K562 (cell line): ENCODE measurements at regions not wholly inside any gene's neighbourhood (a gene's known extent, or its start where the extent isn't known, plus 50 kb on each side); places are given as distances from the start of the nearest gene placed in this dataset.

Experiments
- ATAC-seq: fragments of 200-7000 bp; cut with Tn5 transposase; 3 replicates; pipeline ENCODE4 v1.9.1; 2020; ENCODE audit warnings: moderate library complexity
- BruUV-seq: library from RNA; stranded (reverse); fragments of 400-500 nt; replicated peaks from 2 replicates; lab custom pipeline; 2021; lab: Mats Ljungman, UMichigan
- CTCF ChIA-PET: fragments of 300-600 bp; formaldehyde crosslinking; extraction: SDS; loops from one replicate; lab custom pipeline; 2021; ENCODE audit warnings: low intra/inter-chr PET ratio; lab: Yijun Ruan, JAX
- POLR2A ChIA-PET: fragments of 300-600, 350-650 bp; sonication (Branson Sonifier 250); formaldehyde crosslinking; extraction: SDS; loops from one replicate; lab custom pipeline; 2021; ENCODE audit warnings: antibody characterized with exemption, inconsistent platforms; lab: Yijun Ruan, JAX
- DNase-seq, 4 experiments: peaks; one replicate each; pipeline versions ENCODE4 v3.0.0 to v3.0.0-alpha.2; 2011 to 2018; ENCODE audit warnings: low spot score in 3 of 4, mixed read lengths in 3 of 4; ENCODE audit errors: extremely low read depth in 1 of 4
- FAIRE-seq: peaks from 2 replicates; lab custom pipeline; 2011; peaks lifted over from hg19 to GRCh38; lab: Jason Lieb, UNC
- H2AFZ ChIP-seq: 2 replicates; pipeline ENCODE4 v1.6.0; 2011; ENCODE audit warnings: low read depth, low read length, control low read depth, inconsistent platforms
- H3K27ac ChIP-seq: fragments of 200-600 bp; 3 replicates; pipeline ENCODE4 v1.8.0; 2011; ENCODE audit warnings: low read depth, mild to moderate bottlenecking, control low read depth, inconsistent platforms, low read length, moderate library complexity, mixed read lengths; ENCODE audit errors: extremely low read depth
- H3K27me3 ChIP-seq, 2 experiments: fragments of 300-600 bp in 1 of 2; 2 replicates in 1 of 2; 3 replicates in 1 of 2; pipeline versions ENCODE4 v1.6.0 to v1.8.0; 2011; ENCODE audit warnings: inconsistent platforms in 2 of 2, low read length in 2 of 2, mild to moderate bottlenecking in 1 of 2, mixed read lengths in 1 of 2, moderate library complexity in 1 of 2; ENCODE audit not compliant: control insufficient read depth in 2 of 2, insufficient read depth in 2 of 2
- H3K36me3 ChIP-seq: fragments of 300-600 bp; 3 replicates; pipeline ENCODE4 v1.8.0; 2011; ENCODE audit warnings: mild to moderate bottlenecking, low read length, inconsistent platforms; ENCODE audit not compliant: control insufficient read depth, insufficient read depth
- H3K4me1 ChIP-seq, 2 experiments: fragments of 200-600 bp in 1 of 2; replicated peaks in 1 of 2; 2 replicates in 1 of 2; 3 replicates in 1 of 2; pipeline versions ENCODE4 v1.5.1 to v1.8.0; 2011; ENCODE audit warnings: inconsistent platforms in 2 of 2, low read length in 2 of 2, mild to moderate bottlenecking in 1 of 2, mixed read lengths in 1 of 2, moderate library complexity in 1 of 2; ENCODE audit not compliant: control insufficient read depth in 2 of 2, insufficient read depth in 2 of 2
- H3K4me2 ChIP-seq: 2 replicates; pipeline ENCODE4 v1.6.1; 2011; ENCODE audit warnings: low read length, control low read depth, inconsistent platforms, mixed read lengths; ENCODE audit not compliant: insufficient read depth
- H3K4me3 ChIP-seq: fragments of 200-600 bp; sonication (generic), shearing (Covaris generic); 2 replicates; pipeline ENCODE4 v1.5.1; 2016; ENCODE audit warnings: control low read depth, inconsistent platforms
- H3K79me2 ChIP-seq: fragments of 200-600 bp; 3 replicates; pipeline ENCODE4 v1.8.0; 2011; ENCODE audit warnings: low read length, inconsistent platforms; ENCODE audit not compliant: control insufficient read depth, insufficient read depth
- H3K9ac ChIP-seq, 2 experiments: 2 replicates each; pipeline versions ENCODE4 v1.6.0 to v1.6.1; 2011; ENCODE audit warnings: low read depth in 2 of 2, low read length in 2 of 2, control low read depth in 1 of 2, inconsistent platforms in 1 of 2, mild to moderate bottlenecking in 1 of 2, mixed read lengths in 1 of 2; ENCODE audit not compliant: insufficient read depth in 1 of 2
- H3K9me1 ChIP-seq: one replicate; pipeline ENCODE4 v1.6.0; 2011; ENCODE audit warnings: inconsistent platforms, mild to moderate bottlenecking, low read length, moderate library complexity; ENCODE audit not compliant: control insufficient read depth, insufficient read depth
- H3K9me3 ChIP-seq: replicated peaks from 2 replicates; pipeline ENCODE4 v1.5.1; 2011; ENCODE audit warnings: low read depth, low read length, inconsistent platforms; ENCODE audit not compliant: control insufficient read depth, insufficient read depth
- H4K20me1 ChIP-seq: replicated peaks from 2 replicates; pipeline ENCODE4 v1.6.1; 2011; ENCODE audit warnings: low read length, inconsistent platforms, mixed read lengths; ENCODE audit not compliant: control insufficient read depth, insufficient read depth
- ATF2 ChIP-seq: sonication (generic); formaldehyde crosslinking; IDR thresholded peaks from 2 replicates; pipeline ENCODE4 v1.8.1; 2022; ENCODE audit warnings: missing genetic modification reagents
- E4F1 ChIP-seq: fragments of 250-450 bp; sonication (Bioruptor Pico); IDR thresholded peaks from 2 replicates; pipeline ENCODE4 v1.5.0; 2021; ENCODE audit warnings: mild to moderate bottlenecking, borderline replicate concordance
- FOXP1 ChIP-seq: sonication (generic); formaldehyde crosslinking; IDR thresholded peaks from 2 replicates; pipeline ENCODE4 v1.8.0; 2022; ENCODE audit warnings: mild to moderate bottlenecking, missing genetic modification reagents
- LEF1 ChIP-seq: fragments of 450-650 bp; IDR thresholded peaks from 2 replicates; pipeline ENCODE4 v1.6.1; 2016; ENCODE audit warnings: mild to moderate bottlenecking
- RBBP5 ChIP-seq: fragments of 200-600 bp; sonication (generic); IDR thresholded peaks from 2 replicates; pipeline ENCODE4 v1.6.1; 2012; ENCODE audit warnings: borderline replicate concordance, mild to moderate bottlenecking, low read length, control low read depth, inconsistent platforms; ENCODE audit not compliant: insufficient read depth, poor library complexity, severe bottlenecking
- SNRNP70 ChIP-seq: fragments of 200-400 bp; formaldehyde crosslinking; optimal IDR thresholded peaks from 2 replicates; pipeline ENCODE3; 2017; ENCODE audit warnings: low read depth, low read length
- STAT5A ChIP-seq: IDR thresholded peaks from 2 replicates; pipeline ENCODE4 v1.6.1; 2012; ENCODE audit warnings: low read length, inconsistent platforms, borderline replicate concordance
- TCF7L2 ChIP-seq: fragments of 150-350 bp; IDR thresholded peaks from 2 replicates; pipeline ENCODE4 v1.6.1; 2016; ENCODE audit warnings: low read depth, mild to moderate bottlenecking, low read length, moderate library complexity
- TEAD4 ChIP-seq, 2 experiments: sonication (generic) in 1 of 2; formaldehyde crosslinking in 1 of 2; IDR thresholded peaks; 2 replicates each; pipeline versions ENCODE4 v1.6.1 to v1.8.0; 2012 to 2022; ENCODE audit warnings: borderline replicate concordance in 1 of 2, inconsistent platforms in 1 of 2, low read length in 1 of 2, mild to moderate bottlenecking in 1 of 2, missing genetic modification reagents in 1 of 2
- ZNF444 ChIP-seq: fragments of 250-450 bp; sonication (Bioruptor Pico); IDR thresholded peaks from 2 replicates; pipeline ENCODE4 v1.4.0; 2020; ENCODE audit warnings: mild to moderate bottlenecking, moderate library complexity
- ZNF644 ChIP-seq: fragments of 200-800 bp; sonication (Bioruptor generic); IDR thresholded peaks from 2 replicates; pipeline ENCODE4 v1.6.1; 2016; ENCODE audit warnings: low read depth, missing genetic modification characterization, missing compliant biosample characterization
- ZNF655 ChIP-seq: fragments of 250-450 bp; sonication (Bioruptor Pico); IDR thresholded peaks from 2 replicates; pipeline ENCODE4 v1.5.0; 2021
- WGBS: fragments of 100-300 bp; shearing (Covaris generic); methylation state at CpG from one replicate; pipeline ENCODE4 v1.1.6; 2016; ENCODE audit warnings: low coverage, mixed read lengths; ENCODE audit not compliant: insufficient coverage; ENCODE audit errors: missing lambda C conversion rate; 5-methylcytosine and 5-hydroxymethylcytosine counted together
- in situ Hi-C: fragments of 300-500 bp; cut with MboI; formaldehyde crosslinking; loops from 4 replicates; pipeline ENCODE4 v1.15.0; 2018; ENCODE audit warnings: inconsistent platforms, mixed read lengths
- intact Hi-C: fragments of 100-400 bp; cut with micrococcal nuclease; formaldehyde crosslinking; loops from 2 replicates; pipeline ENCODE4 v1.14.2; 2022

- H3K79me2 ChIP-seq = no peaks in the 10 kb centered on the region
- H2AFZ ChIP-seq = no peak overlapping the region
- H3K9me1 ChIP-seq = no peaks in the 10 kb centered on the region
- no peaks in the 10 kb centered on the region for H3K36me3 ChIP-seq
- no peak overlapping the region for H3K4me2 ChIP-seq
- H3K9ac ChIP-seq = no peak overlapping the region
- TF ChIP-seq LEF1 = no peak
- no peak for TF ChIP-seq ZNF444 (CRISPR knock-in tag)
- no peak for TF ChIP-seq ATF2 (CRISPR knock-in tag)
- no peak for TF ChIP-seq ZNF644 (tag)
- BruUV-seq = no TSS peak
- POLR2A ChIA-PET = no interaction called here
- FAIRE-seq (no peak), DNase-seq (no peak), ATAC-seq (no peak)
- 0% methylated on average over 3 of the region's 3 CpGs for WGBS
- in situ Hi-C loops (no loop called here), intact Hi-C loops (no loop called here)
- no peaks in the 10 kb centered on the region for H3K9me3 ChIP-seq
- no peaks in the 10 kb centered on the region for H3K27me3 ChIP-seq
- no peak overlapping the region for H3K4me3 ChIP-seq
- no peaks in the 10 kb centered on the region for H4K20me1 ChIP-seq
- H3K27ac ChIP-seq = no peak overlapping the region
- H3K4me1 ChIP-seq = no peaks in the 10 kb centered on the region
- CTCF ChIA-PET = no interaction called here
Measured at GRCh38 chr11:11722861-11723260, 101.1 kb upstream of the GALNT18 start.

- no peaks in the 10 kb centered on the region for H4K20me1 ChIP-seq
- no peak for FAIRE-seq
- no peak overlapping the region for H2AFZ ChIP-seq
- DNase-seq = no peak
- intact Hi-C loops (no loop called here), in situ Hi-C loops (no loop called here)
- H3K79me2 ChIP-seq = no peaks in the 10 kb centered on the region
- H3K4me3 ChIP-seq = no peak overlapping the region
- H3K9me1 ChIP-seq = no peaks in the 10 kb centered on the region
- no TSS peak for BruUV-seq
- 0% methylated on average over 3 of the region's 3 CpGs for WGBS
- no peak overlapping the region for H3K27ac ChIP-seq
- H3K9ac ChIP-seq = no peak overlapping the region
- no peaks in the 10 kb centered on the region for H3K9me3 ChIP-seq
- POLR2A ChIA-PET = no interaction called here
- no peaks in the 10 kb centered on the region for H3K4me1 ChIP-seq
- H3K36me3 ChIP-seq = no peaks in the 10 kb centered on the region
- CTCF ChIA-PET = no interaction called here
- ATAC-seq = no peak
- H3K4me2 ChIP-seq = no peak overlapping the region
- no peaks in the 10 kb centered on the region for H3K27me3 ChIP-seq
- TF ChIP-seq TEAD4 (IDR thresholded peaks at IDR 0.05; ENCODE audit: low read length) = no peak
- no peak for TF ChIP-seq TEAD4 (CRISPR knock-in tag; IDR thresholded peaks at IDR 0.05; ENCODE audit: borderline replicate concordance)
- TF ChIP-seq FOXP1 (CRISPR knock-in tag) = no peak
- TF ChIP-seq E4F1 = no peak
- TF ChIP-seq STAT5A = no peak
- TF ChIP-seq SNRNP70 = no peak
- no peak for TF ChIP-seq TCF7L2
- no peak for TF ChIP-seq RBBP5
- no peak for TF ChIP-seq ZNF655 (CRISPR knock-in tag)
Measured at GRCh38 chr11:11722246-11722645, 100.4 kb upstream of the GALNT18 start.
